Esophagus squamous epithelium (tissue), 4 donors: ENCODE measurements at regions not wholly inside any gene's neighbourhood (a gene's known extent, or its start where the extent isn't known, plus 50 kb on each side); places are given as distances from the start of the nearest gene placed in this dataset.

Experiments
- CTCF ChIP-seq, 6 experiments: fragments of 450-650 bp in 4 of 6; fragments of 200-600 bp in 2 of 6; sonication (generic) in 2 of 6; IDR thresholded peaks; one replicate each; pipeline ENCODE4 v1.5.1; 2016 to 2019; ENCODE audit warnings: antibody characterized with exemption in 6 of 6, mild to moderate bottlenecking in 4 of 6, moderate library complexity in 4 of 6
- POLR2A ChIP-seq, 4 donors: fragments of 450-650 bp; IDR thresholded peaks; one replicate each; pipeline ENCODE4 v1.6.1; 2017; ENCODE audit warnings: antibody characterized with exemption in 4 of 4, mild to moderate bottlenecking in 4 of 4, moderate library complexity in 3 of 4

- no peak for TF ChIP-seq CTCF (IDR thresholded peaks at IDR 0.05)
- no peak for TF ChIP-seq POLR2A (IDR thresholded peaks at IDR 0.05)
Measured at GRCh38 chr2:81225756-81226155, 921.2 kb upstream of the LRRTM1 start.
